HL-60 (cell line): ENCODE measurements at regions not wholly inside any gene's neighbourhood (a gene's known extent, or its start where the extent isn't known, plus 50 kb on each side); places are given as distances from the start of the nearest gene placed in this dataset.

Experiments
- GABPA ChIP-seq: IDR thresholded peaks from 2 replicates; pipeline ENCODE4 v1.6.1; 2012; ENCODE audit warnings: low read depth
- POLR2AphosphoS5 ChIP-seq: IDR thresholded peaks from 2 replicates; pipeline ENCODE4 v1.6.1; 2012; ENCODE audit warnings: low read depth
- SPI1 ChIP-seq: IDR thresholded peaks from 2 replicates; pipeline ENCODE4 v1.6.1; 2012; ENCODE audit warnings: low read depth, mild to moderate bottlenecking, borderline replicate concordance
- TF ChIP-seq, protein P1 (sequence below): IDR thresholded peaks from 2 replicates; pipeline ENCODE4 v1.6.1; 2012; ENCODE audit warnings: low read depth; ENCODE audit not compliant: insufficient replicate concordance
- TF ChIP-seq, protein P2 (sequence below): IDR thresholded peaks from one replicate; pipeline ENCODE4 v1.5.1; 2011; ENCODE audit warnings: low read length, control low read depth, inconsistent platforms; ENCODE audit not compliant: insufficient read depth

DNA sequence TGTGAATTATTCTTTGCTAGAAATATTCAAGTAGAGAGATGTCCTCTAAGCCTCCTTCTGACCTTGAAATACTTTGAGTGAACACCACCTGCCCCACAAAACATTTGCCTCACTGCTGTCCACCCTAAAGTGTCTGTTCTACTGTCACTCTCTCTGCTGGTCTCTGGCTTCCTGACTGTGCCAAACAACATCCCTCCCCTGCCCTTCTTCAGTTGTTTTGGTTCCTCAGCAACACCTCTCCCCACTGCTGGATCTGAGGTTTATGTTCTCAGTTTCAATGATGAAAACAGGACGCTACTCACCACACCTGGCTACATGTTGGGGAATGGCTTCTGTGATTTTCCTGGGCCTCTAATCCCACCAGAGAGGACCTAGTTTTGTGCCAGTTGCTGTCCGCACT, 456.9 kb downstream of the BCOR start:
- TF ChIP-seq, protein P1, sequence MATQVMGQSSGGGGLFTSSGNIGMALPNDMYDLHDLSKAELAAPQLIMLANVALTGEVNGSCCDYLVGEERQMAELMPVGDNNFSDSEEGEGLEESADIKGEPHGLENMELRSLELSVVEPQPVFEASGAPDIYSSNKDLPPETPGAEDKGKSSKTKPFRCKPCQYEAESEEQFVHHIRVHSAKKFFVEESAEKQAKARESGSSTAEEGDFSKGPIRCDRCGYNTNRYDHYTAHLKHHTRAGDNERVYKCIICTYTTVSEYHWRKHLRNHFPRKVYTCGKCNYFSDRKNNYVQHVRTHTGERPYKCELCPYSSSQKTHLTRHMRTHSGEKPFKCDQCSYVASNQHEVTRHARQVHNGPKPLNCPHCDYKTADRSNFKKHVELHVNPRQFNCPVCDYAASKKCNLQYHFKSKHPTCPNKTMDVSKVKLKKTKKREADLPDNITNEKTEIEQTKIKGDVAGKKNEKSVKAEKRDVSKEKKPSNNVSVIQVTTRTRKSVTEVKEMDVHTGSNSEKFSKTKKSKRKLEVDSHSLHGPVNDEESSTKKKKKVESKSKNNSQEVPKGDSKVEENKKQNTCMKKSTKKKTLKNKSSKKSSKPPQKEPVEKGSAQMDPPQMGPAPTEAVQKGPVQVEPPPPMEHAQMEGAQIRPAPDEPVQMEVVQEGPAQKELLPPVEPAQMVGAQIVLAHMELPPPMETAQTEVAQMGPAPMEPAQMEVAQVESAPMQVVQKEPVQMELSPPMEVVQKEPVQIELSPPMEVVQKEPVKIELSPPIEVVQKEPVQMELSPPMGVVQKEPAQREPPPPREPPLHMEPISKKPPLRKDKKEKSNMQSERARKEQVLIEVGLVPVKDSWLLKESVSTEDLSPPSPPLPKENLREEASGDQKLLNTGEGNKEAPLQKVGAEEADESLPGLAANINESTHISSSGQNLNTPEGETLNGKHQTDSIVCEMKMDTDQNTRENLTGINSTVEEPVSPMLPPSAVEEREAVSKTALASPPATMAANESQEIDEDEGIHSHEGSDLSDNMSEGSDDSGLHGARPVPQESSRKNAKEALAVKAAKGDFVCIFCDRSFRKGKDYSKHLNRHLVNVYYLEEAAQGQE: no peak
- TF ChIP-seq, protein P2, sequence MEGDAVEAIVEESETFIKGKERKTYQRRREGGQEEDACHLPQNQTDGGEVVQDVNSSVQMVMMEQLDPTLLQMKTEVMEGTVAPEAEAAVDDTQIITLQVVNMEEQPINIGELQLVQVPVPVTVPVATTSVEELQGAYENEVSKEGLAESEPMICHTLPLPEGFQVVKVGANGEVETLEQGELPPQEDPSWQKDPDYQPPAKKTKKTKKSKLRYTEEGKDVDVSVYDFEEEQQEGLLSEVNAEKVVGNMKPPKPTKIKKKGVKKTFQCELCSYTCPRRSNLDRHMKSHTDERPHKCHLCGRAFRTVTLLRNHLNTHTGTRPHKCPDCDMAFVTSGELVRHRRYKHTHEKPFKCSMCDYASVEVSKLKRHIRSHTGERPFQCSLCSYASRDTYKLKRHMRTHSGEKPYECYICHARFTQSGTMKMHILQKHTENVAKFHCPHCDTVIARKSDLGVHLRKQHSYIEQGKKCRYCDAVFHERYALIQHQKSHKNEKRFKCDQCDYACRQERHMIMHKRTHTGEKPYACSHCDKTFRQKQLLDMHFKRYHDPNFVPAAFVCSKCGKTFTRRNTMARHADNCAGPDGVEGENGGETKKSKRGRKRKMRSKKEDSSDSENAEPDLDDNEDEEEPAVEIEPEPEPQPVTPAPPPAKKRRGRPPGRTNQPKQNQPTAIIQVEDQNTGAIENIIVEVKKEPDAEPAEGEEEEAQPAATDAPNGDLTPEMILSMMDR: no peak
- no peak for TF ChIP-seq POLR2AphosphoS5
- no peak for TF ChIP-seq SPI1
- no peak for TF ChIP-seq GABPA
